Transverse colon (tissue), 4 donors: ENCODE measurements at regions not wholly inside any gene's neighbourhood (a gene's known extent, or its start where the extent isn't known, plus 50 kb on each side); places are given as distances from the start of the nearest gene placed in this dataset.

Source experiments
- CTCF ChIP-seq, 5 experiments: fragments of 200-600 bp in 3 of 5; fragments of 450-650 bp in 2 of 5; sonication (generic) in 3 of 5; IDR thresholded peaks; 1 replicate in 2 of 5; 2 replicates in 3 of 5; pipeline ENCODE4 v1.5.1; 2016 to 2017; ENCODE audit warnings: antibody characterized with exemption in 5 of 5, inconsistent platforms in 3 of 5, mild to moderate bottlenecking in 2 of 5, moderate library complexity in 1 of 5
- POLR2A ChIP-seq: fragments of 450-650 bp; IDR thresholded peaks from one replicate; pipeline ENCODE4 v1.6.1; 2016; ENCODE audit warnings: antibody characterized with exemption, mild to moderate bottlenecking, moderate library complexity
- POLR2AphosphoS5 ChIP-seq, 3 donors: sonication (generic); formaldehyde crosslinking; IDR thresholded peaks; one replicate each; pipeline ENCODE4 v1.6.1; 2016; ENCODE audit warnings: antibody characterized with exemption in 3 of 3

DNA sequence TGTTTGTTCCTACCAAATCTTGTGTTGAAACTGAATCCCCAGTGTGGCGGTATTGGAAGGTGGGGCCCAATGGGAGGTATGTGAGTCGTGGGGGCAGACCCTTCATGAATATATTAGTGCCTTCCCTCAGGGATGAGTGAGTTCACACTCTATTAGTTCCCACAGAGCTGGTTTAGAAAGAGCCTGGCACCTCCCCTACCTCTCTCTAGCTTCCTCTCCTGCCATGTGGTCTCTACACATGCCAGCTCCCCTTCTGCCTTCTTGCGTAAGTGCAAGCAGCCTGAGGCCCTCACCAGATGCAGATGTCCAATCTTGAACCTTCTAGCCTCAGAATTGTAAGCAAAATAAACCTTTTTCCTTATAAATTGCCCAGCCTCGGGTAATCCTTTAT, 105.8 kb downstream of the SPTSSA start:
- TF ChIP-seq CTCF (IDR thresholded peaks at IDR 0.05) (no peak), POLR2AphosphoS5 (IDR thresholded peaks at IDR 0.05) (no peak), POLR2A (no peak)
